ENCODE measurements at regions not wholly inside any gene's neighbourhood (a gene's known extent, or its start where the extent isn't known, plus 50 kb on each side); places are given as distances from the start of the nearest gene placed in this dataset.

- H3K27ac ChIP-seq (ENCODE audit: low read depth, low read length): no peak overlapping the region
- H3K9me3 ChIP-seq (ENCODE audit: control insufficient read depth, insufficient read depth, low read length): 0 out of 2 replicates have a peak, but pooled peaks cover 3% of the 10 kb centered on the region
- no peaks in the 10 kb centered on the region for H3K36me3 ChIP-seq (ENCODE audit: control insufficient read depth, insufficient read depth, low read length)
- no peaks in the 10 kb centered on the region for H3K4me1 ChIP-seq (ENCODE audit: control insufficient read depth, insufficient read depth, low read length)
- no peaks in the 10 kb centered on the region for H3K27me3 ChIP-seq (ENCODE audit: control insufficient read depth, insufficient read depth, low read length)
- no peak overlapping the region for H3K4me3 ChIP-seq (ENCODE audit: low read depth, low read length)
- H3K9ac ChIP-seq (ENCODE audit: low read depth, low read length): no peak overlapping the region
These were observed 282.5 kb upstream of the HTR2A start for GRCh38 chr13:47179321-47179720.

- Histone ChIP-seq H3K9me3 (ENCODE audit: control insufficient read depth, insufficient read depth, low read length) (no peaks in the 10 kb centered on the region), H3K9ac (ENCODE audit: low read depth, low read length) (no peak overlapping the region), H3K36me3 (ENCODE audit: control insufficient read depth, insufficient read depth, low read length) (no peaks in the 10 kb centered on the region), H3K4me3 (ENCODE audit: low read depth, low read length) (no peak overlapping the region), H3K4me1 (ENCODE audit: control insufficient read depth, insufficient read depth, low read length) (no peaks in the 10 kb centered on the region), H3K27ac (ENCODE audit: low read depth, low read length) (no peak overlapping the region), H3K27me3 (ENCODE audit: control insufficient read depth, insufficient read depth, low read length) (no peaks in the 10 kb centered on the region)
These were observed 281.5 kb upstream of the HTR2A start for GRCh38 chr13:47178090-47178950.

- Histone ChIP-seq H3K9ac (ENCODE audit: low read depth, low read length) (no peak overlapping the region), H3K36me3 (ENCODE audit: control insufficient read depth, insufficient read depth, low read length) (no peaks in the 10 kb centered on the region), H3K27ac (ENCODE audit: low read depth, low read length) (no peak overlapping the region), H3K4me1 (ENCODE audit: control insufficient read depth, insufficient read depth, low read length) (no peaks in the 10 kb centered on the region), H3K4me3 (ENCODE audit: low read depth, low read length) (no peak overlapping the region), H3K9me3 (ENCODE audit: control insufficient read depth, insufficient read depth, low read length) (no peaks in the 10 kb centered on the region), H3K27me3 (ENCODE audit: control insufficient read depth, insufficient read depth, low read length) (no peaks in the 10 kb centered on the region)
These were observed 278.5 kb upstream of the HTR2A start for GRCh38 chr13:47175172-47175866.

- Histone ChIP-seq H3K27ac (ENCODE audit: low read depth, low read length) (no peak overlapping the region), H3K4me1 (ENCODE audit: control insufficient read depth, insufficient read depth, low read length) (no peaks in the 10 kb centered on the region), H3K9me3 (ENCODE audit: control insufficient read depth, insufficient read depth, low read length) (no peaks in the 10 kb centered on the region), H3K9ac (ENCODE audit: low read depth, low read length) (no peak overlapping the region), H3K27me3 (ENCODE audit: control insufficient read depth, insufficient read depth, low read length) (no peaks in the 10 kb centered on the region), H3K4me3 (ENCODE audit: low read depth, low read length) (no peak overlapping the region), H3K36me3 (ENCODE audit: control insufficient read depth, insufficient read depth, low read length) (no peaks in the 10 kb centered on the region)
These were observed 274.1 kb upstream of the HTR2A start for GRCh38 chr13:47170971-47171370.

- Histone ChIP-seq H3K36me3 (ENCODE audit: control insufficient read depth, insufficient read depth, low read length) (no peaks in the 10 kb centered on the region), H3K27ac (ENCODE audit: low read depth, low read length) (no peak overlapping the region), H3K27me3 (ENCODE audit: control insufficient read depth, insufficient read depth, low read length) (no peaks in the 10 kb centered on the region), H3K4me3 (ENCODE audit: low read depth, low read length) (no peak overlapping the region), H3K4me1 (ENCODE audit: control insufficient read depth, insufficient read depth, low read length) (no peaks in the 10 kb centered on the region), H3K9ac (ENCODE audit: low read depth, low read length) (no peak overlapping the region), H3K9me3 (ENCODE audit: control insufficient read depth, insufficient read depth, low read length) (no peaks in the 10 kb centered on the region)
These were observed 271.8 kb upstream of the HTR2A start for GRCh38 chr13:47168618-47169017.

GRCh38 chr13:47168066-47168465 is 271.2 kb upstream of the HTR2A start:
- Histone ChIP-seq H3K9ac (ENCODE audit: low read depth, low read length) (no peak overlapping the region), H3K4me3 (ENCODE audit: low read depth, low read length) (no peak overlapping the region), H3K27me3 (ENCODE audit: control insufficient read depth, insufficient read depth, low read length) (no peaks in the 10 kb centered on the region), H3K36me3 (ENCODE audit: control insufficient read depth, insufficient read depth, low read length) (no peaks in the 10 kb centered on the region), H3K27ac (ENCODE audit: low read depth, low read length) (no peak overlapping the region), H3K4me1 (ENCODE audit: control insufficient read depth, insufficient read depth, low read length) (no peaks in the 10 kb centered on the region), H3K9me3 (ENCODE audit: control insufficient read depth, insufficient read depth, low read length) (no peaks in the 10 kb centered on the region)

GRCh38 chr13:47166336-47166735 is 269.5 kb upstream of the HTR2A start:
- no peaks in the 10 kb centered on the region for H3K4me1 ChIP-seq (ENCODE audit: control insufficient read depth, insufficient read depth, low read length)
- no peaks in the 10 kb centered on the region for H3K27me3 ChIP-seq (ENCODE audit: control insufficient read depth, insufficient read depth, low read length)
- H3K9ac ChIP-seq (ENCODE audit: low read depth, low read length): no peak overlapping the region
- H3K36me3 ChIP-seq (ENCODE audit: control insufficient read depth, insufficient read depth, low read length): no peaks in the 10 kb centered on the region
- H3K27ac ChIP-seq (ENCODE audit: low read depth, low read length): no peak overlapping the region
- no peak overlapping the region for H3K4me3 ChIP-seq (ENCODE audit: low read depth, low read length)
- peaks cover 3% of the 10 kb centered on the region; the same call in 1 of the 2 replicates for H3K9me3 ChIP-seq (ENCODE audit: control insufficient read depth, insufficient read depth, low read length)

GRCh38 chr13:47159853-47160550 is 263.1 kb upstream of the HTR2A start:
- Histone ChIP-seq H3K9me3 (ENCODE audit: control insufficient read depth, insufficient read depth, low read length) (peaks cover 3% of the 10 kb centered on the region; the same call in 1 of the 2 replicates), H3K27me3 (ENCODE audit: control insufficient read depth, insufficient read depth, low read length) (no peaks in the 10 kb centered on the region), H3K36me3 (ENCODE audit: control insufficient read depth, insufficient read depth, low read length) (no peaks in the 10 kb centered on the region), H3K4me3 (ENCODE audit: low read depth, low read length) (no peak overlapping the region), H3K9ac (ENCODE audit: low read depth, low read length) (no peak overlapping the region), H3K27ac (ENCODE audit: low read depth, low read length) (no peak overlapping the region), H3K4me1 (ENCODE audit: control insufficient read depth, insufficient read depth, low read length) (no peaks in the 10 kb centered on the region)

GRCh38 chr13:47158593-47158992 is 261.7 kb upstream of the HTR2A start:
- Histone ChIP-seq H3K4me3 (ENCODE audit: low read depth, low read length) (no peak overlapping the region), H3K4me1 (ENCODE audit: control insufficient read depth, insufficient read depth, low read length) (no peaks in the 10 kb centered on the region), H3K9ac (ENCODE audit: low read depth, low read length) (no peak overlapping the region), H3K27ac (ENCODE audit: low read depth, low read length) (no peak overlapping the region), H3K36me3 (ENCODE audit: control insufficient read depth, insufficient read depth, low read length) (no peaks in the 10 kb centered on the region), H3K27me3 (ENCODE audit: control insufficient read depth, insufficient read depth, low read length) (no peaks in the 10 kb centered on the region), H3K9me3 (ENCODE audit: control insufficient read depth, insufficient read depth, low read length) (peaks cover 3% of the 10 kb centered on the region; the same call in 1 of the 2 replicates)

GRCh38 chr13:47148543-47148942 is 251.7 kb upstream of the HTR2A start:
- H3K9ac ChIP-seq (ENCODE audit: low read depth, low read length): no peak overlapping the region
- no peak overlapping the region for H3K27ac ChIP-seq (ENCODE audit: low read depth, low read length)
- no peaks in the 10 kb centered on the region for H3K9me3 ChIP-seq (ENCODE audit: control insufficient read depth, insufficient read depth, low read length)
- H3K36me3 ChIP-seq (ENCODE audit: control insufficient read depth, insufficient read depth, low read length): no peaks in the 10 kb centered on the region
- no peaks in the 10 kb centered on the region for H3K4me1 ChIP-seq (ENCODE audit: control insufficient read depth, insufficient read depth, low read length)
- H3K27me3 ChIP-seq (ENCODE audit: control insufficient read depth, insufficient read depth, low read length): no peaks in the 10 kb centered on the region
- H3K4me3 ChIP-seq (ENCODE audit: low read depth, low read length): no peak overlapping the region

GRCh38 chr13:47147812-47148119 is 250.9 kb upstream of the HTR2A start:
- H3K36me3 ChIP-seq (ENCODE audit: control insufficient read depth, insufficient read depth, low read length): no peaks in the 10 kb centered on the region
- H3K27me3 ChIP-seq (ENCODE audit: control insufficient read depth, insufficient read depth, low read length): no peaks in the 10 kb centered on the region
- no peak overlapping the region for H3K9ac ChIP-seq (ENCODE audit: low read depth, low read length)
- H3K4me3 ChIP-seq (ENCODE audit: low read depth, low read length): no peak overlapping the region
- H3K9me3 ChIP-seq (ENCODE audit: control insufficient read depth, insufficient read depth, low read length): no peaks in the 10 kb centered on the region
- H3K4me1 ChIP-seq (ENCODE audit: control insufficient read depth, insufficient read depth, low read length): no peaks in the 10 kb centered on the region
- no peak overlapping the region for H3K27ac ChIP-seq (ENCODE audit: low read depth, low read length)
